GM13976 (cell line): ENCODE measurements at regions not wholly inside any gene's neighbourhood (a gene's known extent, or its start where the extent isn't known, plus 50 kb on each side); places are given as distances from the start of the nearest gene placed in this dataset.

Experiments
- DNase-seq: peaks from one replicate; pipeline ENCODE4 v3.0.0; 2012; ENCODE audit warnings: low spot score
- CTCF ChIP-seq: IDR thresholded peaks from 2 replicates; pipeline ENCODE4 v1.5.1; 2012; ENCODE audit warnings: borderline replicate concordance, mild to moderate bottlenecking; ENCODE audit not compliant: insufficient read depth; ENCODE audit errors: extremely low read depth, missing control alignments, control extremely low read depth
- in situ Hi-C: fragments of 300-500 bp; cut with MboI; formaldehyde crosslinking; loops from one replicate; pipeline ENCODE4 v1.12.0; 2022; ENCODE audit warnings: low sequenced_read_pairs, mixed read lengths, inconsistent platforms; ENCODE audit not compliant: unreplicated experiment

GRCh38 chr12:115451151-115451779 lies 767.3 kb upstream of the TBX3 start:
- no peak for DNase-seq
- in situ Hi-C loops, result no loop called here
- TF ChIP-seq CTCF, result no peak

- no peak for TF ChIP-seq CTCF
- in situ Hi-C loops, result no loop called here
- no peak for DNase-seq
These were observed 766.7 kb upstream of the TBX3 start for GRCh38 chr12:115450710-115451109.

GRCh38 chr12:115450017-115450416 lies 766.0 kb upstream of the TBX3 start:
- in situ Hi-C loops, result no loop called here
- DNase-seq, result no peak
- no peak for TF ChIP-seq CTCF

GRCh38 chr12:115449526-115449925 lies 765.6 kb upstream of the TBX3 start:
- no peak for DNase-seq
- in situ Hi-C loops, result no loop called here
- TF ChIP-seq CTCF, result no peak

- no peak for DNase-seq
- no peak for TF ChIP-seq CTCF
- in situ Hi-C loops, result no loop called here
These were observed 760.4 kb upstream of the TBX3 start for GRCh38 chr12:115444346-115444745.

GRCh38 chr12:115443351-115443938 lies 759.5 kb upstream of the TBX3 start:
- no peak for TF ChIP-seq CTCF
- in situ Hi-C loops, result no loop called here
- no peak for DNase-seq
